ENCODE measurements at regions not wholly inside any gene's neighbourhood (a gene's known extent, or its start where the extent isn't known, plus 50 kb on each side); places are given as distances from the start of the nearest gene placed in this dataset.
A peak's percentile ranks its signal among the peaks of the same experiment; 100 is the strongest.
"Not testable (repeated sequence)": the region's sequence is repeated elsewhere in the genome, so short reads cannot be mapped to it uniquely, and the experiment has no call there.

- no peak for DNase-seq
These were observed 401.1 kb upstream of the PODXL start for GRCh38 chr7:131957338-131958020.

GRCh38 chr7:131956864-131957263 lies 400.4 kb upstream of the PODXL start:
- no peak for DNase-seq

DNA sequence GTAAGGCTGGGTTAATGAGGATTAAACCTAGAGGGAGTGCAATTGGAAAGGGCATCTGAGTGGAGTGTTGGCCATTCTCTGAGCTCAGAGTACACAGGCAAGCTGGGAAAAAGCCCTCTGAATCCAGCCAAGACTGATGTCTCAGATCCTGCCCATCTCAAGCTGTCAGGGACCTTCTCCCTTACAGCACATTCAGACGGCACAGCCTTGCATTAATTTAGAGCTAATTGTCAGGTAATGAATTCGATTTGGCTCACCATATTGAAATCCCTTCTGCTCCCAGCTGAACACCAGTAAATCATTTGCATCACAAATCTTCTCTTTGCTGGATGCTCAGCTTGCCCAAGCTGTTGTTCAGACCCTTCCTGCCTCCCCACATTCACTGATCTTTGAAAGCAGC lies 399.3 kb upstream of the PODXL start:
- no peak for DNase-seq

GRCh38 chr7:131953184-131953583 lies 396.8 kb upstream of the PODXL start:
- no peak for DNase-seq

DNA sequence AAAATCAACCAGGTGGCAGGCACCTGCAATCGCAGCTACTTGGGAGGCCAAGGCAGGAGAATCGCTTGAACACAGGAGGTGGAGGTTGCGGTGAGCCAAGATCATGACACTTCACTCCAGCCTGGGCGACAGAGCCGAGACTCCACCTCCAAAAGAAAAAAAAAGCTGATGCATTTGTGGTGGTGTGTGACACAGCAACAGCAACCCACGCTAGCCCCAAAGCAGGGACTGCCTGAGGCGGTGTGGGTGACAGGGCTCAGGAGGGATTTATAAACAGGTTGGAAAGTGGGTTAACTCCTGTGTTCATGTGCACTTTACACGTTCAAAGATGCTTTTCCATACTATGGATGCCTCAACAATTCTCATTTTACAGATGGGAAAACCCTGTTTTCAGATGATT lies 395.9 kb upstream of the PODXL start:
- no peak for DNase-seq

- no peak for DNase-seq
These were observed 394.3 kb upstream of the PODXL start for GRCh38 chr7:131950758-131951157.

DNA sequence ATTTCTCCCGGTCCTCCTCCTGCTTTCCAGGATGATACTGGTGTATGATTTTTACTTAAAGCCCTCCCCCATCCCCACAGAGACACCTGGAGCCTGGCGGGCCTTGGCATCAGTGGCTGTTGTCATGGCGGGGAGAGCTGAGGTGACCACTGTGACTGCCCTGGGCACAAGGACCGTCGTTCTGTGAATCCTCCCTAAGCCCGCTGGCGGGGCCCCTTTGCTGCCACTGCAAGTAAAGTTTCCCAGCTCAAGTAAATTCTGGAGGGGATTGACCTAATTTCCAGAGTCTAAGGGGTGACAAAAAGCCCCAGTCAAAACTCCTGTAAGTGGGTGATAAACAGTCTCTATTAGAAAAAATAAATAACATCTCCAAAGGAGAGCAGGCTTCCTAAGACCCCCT lies 393.2 kb upstream of the PODXL start:
- DNase-seq = no peak

DNA sequence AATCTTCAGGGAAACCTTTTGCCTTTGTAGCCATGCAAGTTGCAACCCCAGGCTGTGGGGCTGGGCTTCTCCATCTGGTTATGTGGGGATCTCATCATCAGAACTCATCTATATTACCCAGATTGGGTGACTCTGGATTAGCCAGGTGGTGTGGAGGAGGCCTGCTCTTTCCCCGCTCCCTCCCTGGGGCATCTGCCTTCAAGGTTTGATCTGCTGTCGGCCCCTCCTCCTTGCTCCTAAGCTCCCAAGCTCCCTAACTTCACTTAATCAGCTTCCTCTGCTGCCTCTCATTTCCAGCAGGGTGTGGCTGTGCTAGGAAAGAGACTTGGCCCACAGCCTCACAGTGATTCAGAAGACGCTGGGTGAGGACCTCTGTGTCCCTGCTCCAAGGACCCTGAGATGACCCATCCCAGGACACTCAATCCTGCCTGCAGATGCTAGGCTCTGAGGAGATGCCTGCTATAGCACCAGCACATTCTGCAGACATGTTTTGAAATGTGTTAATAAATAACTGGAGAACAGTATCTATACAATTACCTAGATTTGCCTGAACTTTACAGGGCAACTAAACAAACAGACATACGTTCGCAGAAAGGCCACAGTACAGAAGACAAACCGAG lies 392.1 kb upstream of the PODXL start:
- no peak for DNase-seq

- no peak for DNase-seq
These were observed 391.2 kb upstream of the PODXL start for GRCh38 chr7:131947661-131948060.

DNA sequence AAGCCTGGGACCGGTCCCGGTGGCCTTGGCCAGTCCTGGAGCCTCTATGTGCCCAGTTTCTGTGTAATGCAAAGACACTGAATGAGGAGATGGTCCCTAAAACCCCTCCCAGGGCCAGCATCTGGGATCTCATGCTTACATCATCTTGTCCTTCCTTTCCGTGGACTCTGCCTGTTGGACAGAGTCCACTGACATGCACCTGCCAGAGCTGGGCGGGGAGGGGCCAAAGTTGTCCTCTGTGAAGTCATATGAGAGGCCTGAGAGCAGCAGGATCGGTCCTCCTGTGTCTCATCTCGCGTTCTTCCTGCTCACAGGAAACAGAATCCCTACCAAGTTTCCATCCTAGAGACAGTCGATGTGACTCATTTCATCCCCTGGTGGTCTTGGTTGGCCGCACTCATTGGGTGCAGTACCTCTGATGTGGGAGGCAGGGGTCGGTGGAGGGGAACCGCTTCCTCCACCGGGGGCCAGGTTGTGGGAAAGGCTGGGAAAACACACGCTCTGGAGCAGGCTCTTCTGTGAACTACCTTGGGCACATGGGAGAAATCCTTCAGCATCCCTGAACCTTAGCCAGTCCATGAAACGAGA lies 389.6 kb upstream of the PODXL start:
- DNase-seq = no peak

- peak in 1 of 2 donors; percentile 62 for DNase-seq
These were observed 389.0 kb upstream of the PODXL start for GRCh38 chr7:131945313-131945911.

DNA sequence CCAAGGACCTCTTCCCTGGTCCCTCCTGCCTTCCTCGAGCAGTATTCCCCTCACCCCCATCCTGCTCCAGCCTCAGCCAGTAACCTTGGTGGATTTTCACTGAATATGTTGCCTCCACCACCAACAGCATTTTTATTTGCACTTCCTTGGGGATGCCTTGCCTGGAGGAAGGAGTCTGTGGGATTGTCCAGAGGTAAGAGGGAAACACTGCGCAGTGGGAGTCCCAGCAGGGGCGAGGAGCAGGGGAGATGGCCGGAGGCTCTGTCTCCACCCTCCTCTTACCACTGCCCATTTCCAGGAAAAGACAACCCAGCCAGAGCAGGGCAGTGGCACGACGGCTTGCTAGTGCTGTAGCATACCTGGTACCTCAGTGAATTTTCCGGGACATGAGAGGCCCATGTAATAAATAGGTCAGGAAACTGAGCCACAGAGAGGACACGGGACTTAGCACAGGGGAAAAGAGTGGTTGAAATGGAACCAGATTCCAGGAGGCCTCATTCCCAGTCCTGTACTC lies 388.2 kb upstream of the PODXL start:
- no peak for DNase-seq

GRCh38 chr7:131943646-131944045 lies 387.2 kb upstream of the PODXL start:
- DNase-seq = no peak

- DNase-seq = no peak
These were observed 386.8 kb upstream of the PODXL start for GRCh38 chr7:131943211-131943610.

DNA sequence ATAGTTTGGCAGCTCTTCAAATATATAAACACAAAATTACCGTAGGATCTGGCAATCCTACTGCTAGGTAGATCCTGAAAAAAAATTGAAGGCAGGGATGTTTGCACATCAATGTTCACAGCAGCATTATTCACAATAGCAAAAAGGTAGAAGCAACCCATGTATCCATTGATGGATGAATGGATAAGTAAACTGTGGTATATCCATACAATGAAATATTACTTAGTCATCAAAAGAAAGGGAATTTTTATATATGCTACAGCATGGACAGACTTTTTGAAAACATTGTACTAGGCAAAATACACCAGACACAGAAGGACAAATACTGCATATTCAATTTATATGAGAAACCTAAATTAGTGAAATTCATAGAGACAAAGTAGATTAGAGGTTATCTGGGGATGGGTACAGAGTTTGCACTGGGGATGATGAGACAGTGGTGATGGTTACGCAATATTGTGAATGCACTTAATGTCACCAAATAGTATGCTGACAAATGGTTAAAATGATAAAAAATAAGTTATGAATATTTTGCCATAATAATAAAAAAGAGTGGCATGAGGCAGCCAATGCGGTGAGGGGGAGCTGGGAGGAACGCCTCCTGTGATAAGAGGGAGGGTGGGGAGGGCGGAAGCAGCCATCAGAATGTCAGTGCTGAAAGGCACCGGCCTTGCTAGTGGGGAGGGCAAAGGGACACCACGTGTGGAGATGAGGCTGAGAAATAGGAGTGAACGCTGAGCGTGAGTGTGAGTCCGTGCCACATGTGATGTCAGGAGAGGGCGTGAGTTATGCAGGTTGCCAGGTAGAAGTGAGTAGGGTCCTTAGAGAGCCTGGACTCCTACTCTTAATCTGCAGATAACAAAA lies 386.1 kb upstream of the PODXL start:
- no peak for DNase-seq

DNA sequence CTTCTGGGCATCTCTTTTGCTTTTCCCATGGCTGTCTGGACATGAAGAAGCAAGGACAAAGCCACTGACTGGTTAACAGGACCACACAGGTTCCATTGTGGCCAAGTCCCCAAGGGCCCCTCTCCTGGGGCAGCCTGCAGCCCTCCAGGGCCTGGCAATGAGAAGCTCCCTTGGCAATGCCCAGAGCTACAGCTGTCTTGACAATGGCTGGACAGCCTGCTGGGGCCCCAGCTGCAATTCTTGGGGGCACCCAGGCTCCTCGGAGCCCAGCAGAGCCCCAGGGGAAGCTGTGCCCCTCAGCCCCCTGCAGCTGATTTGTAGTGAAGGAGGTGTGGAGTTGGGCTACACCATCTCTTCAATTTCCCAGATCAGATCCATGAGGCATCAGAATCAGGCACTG lies 384.9 kb upstream of the PODXL start:
- DNase-seq = no peak

DNA sequence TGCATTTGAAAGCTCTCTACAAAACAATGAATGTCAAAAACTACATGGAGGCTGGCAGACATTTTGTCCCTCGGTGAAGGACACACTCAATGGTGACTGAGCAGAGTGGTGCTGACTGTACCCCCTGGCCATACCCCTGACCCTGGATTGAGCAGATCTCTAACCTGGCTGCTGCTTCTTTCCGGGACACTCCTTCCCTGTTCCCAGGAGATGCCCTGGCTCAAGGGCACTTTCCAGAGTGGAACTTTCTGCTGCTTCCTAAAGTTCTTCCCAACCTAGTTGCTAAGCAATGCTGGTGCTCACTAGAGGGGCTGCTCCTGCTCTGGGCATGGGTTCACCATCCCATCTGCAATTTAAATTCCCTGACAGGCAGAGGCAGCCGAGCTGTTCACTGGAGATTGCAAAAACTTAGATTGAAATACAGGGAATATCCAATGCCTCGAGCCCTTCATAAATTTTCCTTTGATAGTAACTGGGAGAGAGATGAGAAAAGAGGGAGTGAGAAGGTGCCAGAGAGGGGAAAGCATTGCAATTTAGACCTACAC lies 384.3 kb upstream of the PODXL start:
- DNase-seq = no peak

DNA sequence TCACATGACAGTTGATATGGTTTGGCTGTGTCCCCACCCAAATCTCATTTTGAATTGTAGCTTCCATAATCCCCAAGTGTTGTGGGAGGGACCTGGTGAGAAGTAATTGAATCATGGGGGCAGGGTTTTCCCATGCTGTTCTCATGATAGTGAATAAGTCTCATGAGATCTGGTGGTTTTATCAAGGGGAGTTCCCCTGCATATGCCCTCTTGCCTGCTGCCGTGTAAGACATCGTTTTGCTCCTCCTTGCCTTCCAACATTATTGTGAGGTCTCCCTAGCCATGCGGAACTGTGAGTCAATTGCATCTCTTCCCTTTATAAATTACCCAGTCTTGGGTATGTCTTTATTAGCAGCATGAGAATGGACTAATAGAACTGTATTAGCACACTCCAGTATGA lies 382.4 kb upstream of the PODXL start:
- not testable (repeated sequence) for DNase-seq

DNA sequence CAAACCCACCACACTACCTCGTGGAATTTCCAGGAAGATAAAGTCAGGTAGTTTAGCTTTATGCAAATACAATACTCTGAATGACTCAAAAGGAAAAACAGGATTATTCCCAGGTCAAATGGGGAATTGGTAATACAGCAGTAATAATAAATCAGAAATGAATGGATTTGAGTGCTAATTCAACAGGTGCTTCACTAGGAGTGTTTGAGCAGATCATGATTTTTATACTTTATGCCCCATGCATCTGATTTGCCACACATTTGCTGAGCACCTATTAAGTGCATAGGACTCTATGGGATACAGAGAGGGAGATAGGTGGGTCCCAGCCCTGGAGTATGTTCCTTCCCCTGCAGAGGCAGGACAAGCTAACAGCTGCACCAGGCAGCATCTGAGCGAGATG lies 381.4 kb upstream of the PODXL start:
- DNase-seq = no peak

DNA sequence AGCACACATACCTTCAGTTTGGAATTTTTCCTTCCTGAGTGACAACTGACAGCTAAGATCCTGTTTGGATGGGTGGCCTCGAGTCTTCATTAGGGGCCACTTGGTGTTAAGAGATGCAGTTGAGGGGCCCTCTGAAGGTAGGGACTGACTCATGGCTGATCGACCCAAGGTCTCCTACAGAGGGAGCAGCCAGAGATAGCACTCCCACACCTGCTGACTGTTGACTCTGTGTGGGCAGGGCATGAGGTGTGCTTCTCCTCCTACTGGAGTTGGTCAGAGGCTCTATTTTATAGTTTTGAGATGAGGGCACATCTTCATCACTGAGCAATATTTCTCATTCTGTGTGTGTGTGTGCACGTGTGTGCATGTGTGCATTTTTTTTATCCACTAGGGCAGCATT lies 378.8 kb upstream of the PODXL start:
- DNase-seq = no peak

DNA sequence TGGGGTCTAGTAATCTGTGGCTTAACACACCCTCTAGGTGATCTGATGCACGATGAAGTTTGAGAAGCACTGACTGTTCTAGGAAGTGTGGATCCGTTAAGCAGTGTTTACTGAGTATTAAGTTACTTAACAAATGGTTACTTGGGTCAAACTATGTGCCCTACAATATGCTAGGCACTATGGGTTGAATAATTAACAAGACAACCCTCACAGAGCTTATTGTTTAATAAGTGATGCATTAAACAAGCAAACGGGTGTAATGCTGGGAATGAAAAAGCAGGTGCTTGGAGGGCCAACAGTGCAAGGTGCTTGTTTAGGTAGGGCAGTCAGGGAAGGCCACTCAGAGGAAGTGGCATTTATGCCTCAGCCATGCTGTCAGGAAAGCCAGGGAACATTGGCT lies 378.0 kb upstream of the PODXL start:
- no peak for DNase-seq

- no peak for DNase-seq
These were observed 377.4 kb upstream of the PODXL start for GRCh38 chr7:131933751-131934289.
